Cardiac fibroblast (primary cell): ENCODE measurements at regions not wholly inside any gene's neighbourhood (a gene's known extent, or its start where the extent isn't known, plus 50 kb on each side); places are given as distances from the start of the nearest gene placed in this dataset.
A peak's percentile ranks its signal among the peaks of the same experiment; 100 is the strongest.

ENCODE experiments used
- DNase-seq, 2 donors: peaks; one replicate each; pipeline versions ENCODE4 v3.0.0 to v3.0.0-alpha.2; 2010; ENCODE audit warnings: low read depth in 2 of 2
- H3K4me3 ChIP-seq, 2 donors: replicated peaks in 1 of 2; 1 replicate in 1 of 2; 2 replicates in 1 of 2; pipeline ENCODE4 v1.5.1; 2011; ENCODE audit warnings: low read depth in 2 of 2, low read length in 2 of 2, mild to moderate bottlenecking in 2 of 2, moderate library complexity in 1 of 2
- TF ChIP-seq, protein P1 (sequence below): IDR thresholded peaks from one replicate; pipeline ENCODE4 v1.5.1; 2011; ENCODE audit warnings: low read depth, mild to moderate bottlenecking, low read length, inconsistent platforms

DNA sequence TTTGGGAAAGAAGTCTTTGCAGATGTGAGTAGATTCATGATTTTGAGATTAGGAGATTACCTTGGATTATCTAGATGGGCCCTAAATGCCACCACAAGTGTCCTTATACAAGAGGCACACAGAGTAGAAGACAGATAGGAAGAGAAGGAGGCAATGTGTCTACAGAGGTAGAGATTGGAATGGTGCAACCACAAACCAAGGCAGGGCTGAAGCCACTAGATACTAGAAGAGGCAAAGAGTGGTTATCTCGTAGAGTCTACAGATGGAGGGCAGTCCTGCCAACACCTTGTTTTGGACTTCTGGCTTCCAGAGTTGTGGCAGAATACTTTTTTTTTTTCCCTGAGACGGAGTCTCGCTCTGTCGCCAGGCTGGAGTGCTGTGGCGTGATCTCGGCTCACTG, 138.3 kb upstream of the AKIRIN2 start:
- TF ChIP-seq, protein P1, sequence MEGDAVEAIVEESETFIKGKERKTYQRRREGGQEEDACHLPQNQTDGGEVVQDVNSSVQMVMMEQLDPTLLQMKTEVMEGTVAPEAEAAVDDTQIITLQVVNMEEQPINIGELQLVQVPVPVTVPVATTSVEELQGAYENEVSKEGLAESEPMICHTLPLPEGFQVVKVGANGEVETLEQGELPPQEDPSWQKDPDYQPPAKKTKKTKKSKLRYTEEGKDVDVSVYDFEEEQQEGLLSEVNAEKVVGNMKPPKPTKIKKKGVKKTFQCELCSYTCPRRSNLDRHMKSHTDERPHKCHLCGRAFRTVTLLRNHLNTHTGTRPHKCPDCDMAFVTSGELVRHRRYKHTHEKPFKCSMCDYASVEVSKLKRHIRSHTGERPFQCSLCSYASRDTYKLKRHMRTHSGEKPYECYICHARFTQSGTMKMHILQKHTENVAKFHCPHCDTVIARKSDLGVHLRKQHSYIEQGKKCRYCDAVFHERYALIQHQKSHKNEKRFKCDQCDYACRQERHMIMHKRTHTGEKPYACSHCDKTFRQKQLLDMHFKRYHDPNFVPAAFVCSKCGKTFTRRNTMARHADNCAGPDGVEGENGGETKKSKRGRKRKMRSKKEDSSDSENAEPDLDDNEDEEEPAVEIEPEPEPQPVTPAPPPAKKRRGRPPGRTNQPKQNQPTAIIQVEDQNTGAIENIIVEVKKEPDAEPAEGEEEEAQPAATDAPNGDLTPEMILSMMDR = no peak
- no peak for DNase-seq

DNA sequence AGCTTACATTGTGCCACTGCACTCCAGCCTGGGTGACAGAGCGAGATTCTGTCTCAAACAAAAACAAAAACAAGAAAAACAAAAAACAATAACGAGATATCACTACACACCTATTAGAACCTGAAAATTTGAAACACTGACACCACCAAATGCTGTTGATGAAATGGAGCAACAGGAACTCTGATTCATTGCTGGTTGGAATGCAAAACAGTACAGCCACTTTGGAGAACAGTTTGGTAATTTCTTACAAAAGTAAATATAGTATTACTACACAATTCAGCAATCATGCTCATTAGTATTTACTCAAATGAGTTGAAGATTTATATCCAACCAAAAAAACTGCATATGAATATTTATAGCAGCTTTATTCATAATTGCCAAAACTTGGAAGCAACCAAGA, 135.8 kb upstream of the AKIRIN2 start:
- no peak for DNase-seq
- no peak overlapping the region for H3K4me3 ChIP-seq
- TF ChIP-seq, protein P1 = no peak

More for the DNA sequence above, 138.3 kb upstream of the AKIRIN2 start:
- H3K4me3 ChIP-seq = no peak overlapping the region

DNA sequence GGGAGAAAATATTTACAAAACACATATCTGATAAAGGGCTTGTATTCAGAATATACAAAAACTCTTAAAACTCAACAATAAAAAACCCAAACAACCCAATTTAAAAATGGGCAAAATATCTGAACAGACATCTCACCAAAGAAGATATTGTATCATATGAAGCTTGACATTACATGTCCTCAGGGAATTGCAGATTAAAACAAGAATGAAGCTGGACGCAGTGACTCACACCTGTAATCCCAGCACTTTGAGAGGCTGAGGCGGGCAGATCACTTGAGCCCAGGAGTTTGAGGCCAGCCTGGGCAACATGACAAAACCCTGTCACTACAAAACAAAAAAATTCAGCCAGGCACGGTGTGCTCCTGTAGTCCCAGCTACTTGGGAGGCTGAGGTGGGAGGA, 135.4 kb upstream of the AKIRIN2 start:
- H3K4me3 ChIP-seq = no peak overlapping the region
- DNase-seq = no peak
- TF ChIP-seq, protein P1 = no peak

DNA sequence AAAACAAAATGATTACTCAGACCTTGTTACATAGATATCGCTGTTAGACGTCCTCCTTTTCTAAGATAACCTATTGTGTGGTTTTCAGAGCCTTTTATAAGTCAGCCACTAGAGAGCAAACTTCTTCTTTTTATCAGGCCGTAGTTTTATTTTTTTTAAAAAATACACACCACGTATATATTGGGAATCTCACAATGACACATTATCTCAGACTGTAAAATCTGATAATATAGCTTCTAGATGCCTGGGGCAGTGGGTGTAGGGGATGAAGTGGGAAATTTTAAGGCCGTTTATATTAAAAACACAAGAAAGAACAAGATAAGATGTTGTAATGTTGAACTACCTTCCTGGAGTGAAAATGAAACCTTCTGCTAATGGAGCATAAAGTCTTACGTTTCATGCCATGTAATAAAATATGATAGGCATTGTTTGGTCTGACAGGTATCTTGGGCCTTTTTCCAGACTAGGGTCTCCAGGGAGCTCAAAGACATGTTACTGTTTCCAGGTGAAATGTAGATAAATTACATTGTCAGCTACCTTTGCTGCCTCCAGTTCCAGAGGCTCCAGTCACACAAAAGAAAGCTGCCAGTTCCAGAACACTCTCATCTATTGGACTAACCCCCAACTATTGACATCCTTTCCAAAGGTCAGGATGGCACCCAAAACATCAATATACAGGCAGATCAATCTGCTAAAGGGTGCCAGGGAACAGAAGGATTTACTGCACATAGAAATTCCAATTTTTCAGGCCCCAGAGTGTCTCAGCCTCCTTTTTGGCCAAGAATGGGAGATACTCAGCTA, 130.2 kb upstream of the AKIRIN2 start:
- peak; percentile 29 to 58 for DNase-seq
- TF ChIP-seq, protein P1 = peak; percentile 51
- peak overlapping the region; percentile 4 to 39 for H3K4me3 ChIP-seq

DNA sequence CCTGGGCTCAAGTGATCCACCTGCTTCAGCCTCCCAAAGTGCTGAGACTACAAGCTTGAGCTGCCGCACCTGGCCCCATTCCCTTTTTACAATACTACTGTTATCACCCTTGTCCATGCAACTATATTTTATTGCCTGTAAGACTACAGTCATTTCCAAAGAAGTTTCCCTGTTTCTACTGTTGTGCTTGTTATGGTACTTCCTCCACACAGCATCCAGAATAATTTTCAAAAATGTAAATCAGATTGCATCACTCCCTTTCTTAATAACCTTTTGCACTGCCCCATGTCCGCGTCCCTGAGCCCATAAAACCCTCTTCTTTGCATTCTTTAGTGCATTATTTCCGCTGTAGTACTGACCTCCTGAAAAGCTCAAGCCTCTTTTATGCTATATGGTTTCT, 128.9 kb upstream of the AKIRIN2 start:
- no peak overlapping the region for H3K4me3 ChIP-seq
- no peak for DNase-seq
- TF ChIP-seq, protein P1 = no peak

DNA sequence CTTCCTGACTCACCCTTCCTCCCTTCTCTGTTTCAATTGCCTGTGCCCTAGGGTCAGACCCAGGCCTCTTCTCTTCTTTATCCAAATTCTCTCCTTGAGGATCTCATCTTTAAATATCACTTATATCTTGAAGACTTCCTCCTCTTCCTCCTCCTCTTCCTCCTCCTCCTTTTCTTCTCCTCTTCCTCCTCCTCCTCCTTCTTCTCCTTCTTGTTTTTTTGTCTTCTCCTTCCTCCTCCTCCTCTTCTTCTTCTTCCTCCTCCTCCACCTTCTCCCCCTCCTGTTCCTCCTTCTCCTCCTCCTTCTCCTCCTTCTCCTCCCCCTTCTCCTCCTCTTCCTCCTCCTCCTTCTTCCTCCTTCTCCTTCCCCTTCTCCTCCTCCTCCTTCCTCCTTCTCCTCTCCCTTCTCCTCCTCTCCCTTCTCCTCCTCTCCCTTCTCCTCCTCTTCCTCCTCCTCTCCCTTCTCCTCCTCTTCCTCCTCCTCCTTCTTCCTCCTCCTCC, 127.6 kb upstream of the AKIRIN2 start:
- DNase-seq = no peak
- H3K4me3 ChIP-seq = no peak overlapping the region
- TF ChIP-seq, protein P1 = no peak

DNA sequence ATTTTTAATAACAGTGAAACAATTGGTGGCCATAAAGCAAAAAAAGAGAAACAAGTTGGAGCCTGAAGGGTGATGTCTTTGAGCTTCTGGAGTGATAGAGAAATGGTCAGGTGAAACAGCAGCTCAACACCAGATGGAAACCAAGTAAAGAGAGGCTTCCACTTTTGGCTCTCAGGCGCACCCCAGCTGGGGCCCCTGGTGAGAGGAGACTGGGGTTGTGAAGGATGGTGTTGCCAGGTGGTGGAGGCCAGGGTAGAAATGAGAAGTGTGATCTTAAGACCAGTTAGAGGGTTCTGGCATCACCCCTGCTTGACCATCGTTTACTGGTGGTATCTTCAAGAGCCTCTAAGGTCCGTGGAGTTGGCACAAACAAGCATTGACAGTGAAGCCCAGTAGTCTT, 126.0 kb upstream of the AKIRIN2 start:
- TF ChIP-seq, protein P1 = no peak
- no peak overlapping the region for H3K4me3 ChIP-seq
- DNase-seq = no peak
